GM23338 (cell line): ENCODE measurements at regions not wholly inside any gene's neighbourhood (a gene's known extent, or its start where the extent isn't known, plus 50 kb on each side); places are given as distances from the start of the nearest gene placed in this dataset.

ENCODE experiments used
- ATAC-seq: fragments of 200-7000 bp; cut with Tn5 transposase; 3 replicates; pipeline ENCODE4 v1.9.1; 2020
- DNase-seq: peaks from one replicate; pipeline ENCODE4 v3.0.0-alpha.2; 2015; ENCODE audit warnings: low spot score
- H2AFZ ChIP-seq: fragments of 200-600 bp; sonication (generic); 2 replicates; pipeline ENCODE4 v1.8.0; 2016; ENCODE audit warnings: antibody characterized with exemption, mild to moderate bottlenecking, moderate library complexity
- H3F3A ChIP-seq: fragments of 200-600 bp; sonication (generic); replicated peaks from 2 replicates; pipeline ENCODE4 v1.8.0; 2017; ENCODE audit warnings: antibody characterized with exemption, mixed run types, low read depth
- H3K27ac ChIP-seq: fragments of 200-600 bp; sonication (generic); 2 replicates; pipeline ENCODE4 v1.6.1; 2016; ENCODE audit warnings: low read depth
- H3K27me3 ChIP-seq: fragments of 200-600 bp; sonication (generic); 2 replicates; pipeline ENCODE4 v1.8.0; 2016; ENCODE audit warnings: mild to moderate bottlenecking, mixed run types, moderate library complexity; ENCODE audit not compliant: insufficient read depth
- H3K36me3 ChIP-seq: fragments of 200-600 bp; sonication (generic); 2 replicates; pipeline ENCODE4 v1.8.0; 2016; ENCODE audit warnings: mild to moderate bottlenecking; ENCODE audit not compliant: insufficient read depth
- H3K4me1 ChIP-seq: fragments of 200-600 bp; sonication (generic); 2 replicates; pipeline ENCODE4 v1.8.0; 2016; ENCODE audit warnings: mild to moderate bottlenecking, moderate library complexity; ENCODE audit not compliant: insufficient read depth
- H3K4me2 ChIP-seq: fragments of 200-600 bp; sonication (generic); 2 replicates; pipeline ENCODE4 v1.7.1; 2017; ENCODE audit warnings: mixed run types
- H3K4me3 ChIP-seq: fragments of 200-600 bp; sonication (generic); 2 replicates; pipeline ENCODE4 v1.6.1; 2016; ENCODE audit warnings: mixed run types
- H3K79me2 ChIP-seq: fragments of 200-600 bp; sonication (generic); replicated peaks from 2 replicates; pipeline ENCODE4 v1.8.0; 2017; ENCODE audit warnings: mild to moderate bottlenecking; ENCODE audit not compliant: insufficient read depth
- H3K9me2 ChIP-seq: fragments of 200-600 bp; sonication (generic); 2 replicates; pipeline ENCODE4 v1.8.0; 2017; ENCODE audit not compliant: insufficient read depth
- H4K20me1 ChIP-seq: fragments of 200-600 bp; sonication (generic); replicated peaks from 2 replicates; pipeline ENCODE4 v1.8.0; 2017; ENCODE audit warnings: mild to moderate bottlenecking; ENCODE audit not compliant: insufficient read depth
- H3K27ac Mint-ChIP-seq: 2 replicates; pipeline ENCODE4 v1.8.0; 2020; ENCODE audit warnings: inconsistent platforms, mild to moderate bottlenecking, moderate library complexity, mixed read lengths
- H3K27me3 Mint-ChIP-seq: 3 replicates; pipeline ENCODE4 v1.8.0; 2022; ENCODE audit warnings: low read depth, mild to moderate bottlenecking, moderate library complexity, mixed read lengths, inconsistent platforms; ENCODE audit not compliant: insufficient read depth, poor library complexity
- H3K36me3 Mint-ChIP-seq: 3 replicates; pipeline ENCODE4 v1.8.0; 2021; ENCODE audit warnings: low read depth, mild to moderate bottlenecking, inconsistent platforms, moderate library complexity, mixed read lengths
- H3K4me1 Mint-ChIP-seq: 3 replicates; pipeline ENCODE4 v1.8.0; 2020; ENCODE audit warnings: mild to moderate bottlenecking, inconsistent platforms, mixed read lengths
- H3K4me3 Mint-ChIP-seq: 3 replicates; pipeline ENCODE4 v1.8.0; 2021; ENCODE audit warnings: moderate library complexity, mild to moderate bottlenecking, inconsistent platforms, mixed read lengths
- H3K9me3 Mint-ChIP-seq: 3 replicates; pipeline ENCODE4 v1.8.0; 2020; ENCODE audit warnings: moderate library complexity, mild to moderate bottlenecking, inconsistent platforms, mixed read lengths
- CREB1 ChIP-seq: fragments of 250-450 bp; sonication (Bioruptor Pico); IDR thresholded peaks from 2 replicates; pipeline ENCODE4 v1.5.0; 2020; ENCODE audit warnings: low read depth, mild to moderate bottlenecking, moderate library complexity
- EZH2 ChIP-seq: fragments of 200-600 bp; sonication (generic); IDR thresholded peaks from one replicate; pipeline ENCODE4 v1.8.0; 2017; ENCODE audit warnings: antibody characterized with exemption, mild to moderate bottlenecking, low read depth; ENCODE audit not compliant: unreplicated experiment
- JUNB ChIP-seq: IDR thresholded peaks from one replicate; pipeline ENCODE4 v1.6.1; 2016; ENCODE audit warnings: antibody characterized with exemption; ENCODE audit not compliant: unreplicated experiment
- STAT1 ChIP-seq: IDR thresholded peaks from one replicate; pipeline ENCODE4 v1.6.1; 2016; ENCODE audit warnings: antibody characterized with exemption; ENCODE audit not compliant: unreplicated experiment
- ZNF114 ChIP-seq: fragments of 250-450 bp; sonication (Bioruptor Pico); IDR thresholded peaks from 2 replicates; pipeline ENCODE4 v1.5.0; 2020; ENCODE audit warnings: mild to moderate bottlenecking, moderate library complexity
- ZNF331 ChIP-seq: fragments of 250-450 bp; sonication (Bioruptor Pico); IDR thresholded peaks from 2 replicates; pipeline ENCODE4 v1.5.0; 2020; ENCODE audit warnings: low read depth, mild to moderate bottlenecking, moderate library complexity
- TF ChIP-seq, protein P1 (sequence below): fragments of 250-450 bp; sonication (Bioruptor Pico); IDR thresholded peaks from 2 replicates; pipeline ENCODE4 v1.5.0; 2020; ENCODE audit warnings: mild to moderate bottlenecking, moderate library complexity
- TF ChIP-seq, protein P2 (sequence below): IDR thresholded peaks from one replicate; pipeline ENCODE4 v1.6.1; 2018; ENCODE audit warnings: antibody characterized with exemption; ENCODE audit not compliant: unreplicated experiment

DNA sequence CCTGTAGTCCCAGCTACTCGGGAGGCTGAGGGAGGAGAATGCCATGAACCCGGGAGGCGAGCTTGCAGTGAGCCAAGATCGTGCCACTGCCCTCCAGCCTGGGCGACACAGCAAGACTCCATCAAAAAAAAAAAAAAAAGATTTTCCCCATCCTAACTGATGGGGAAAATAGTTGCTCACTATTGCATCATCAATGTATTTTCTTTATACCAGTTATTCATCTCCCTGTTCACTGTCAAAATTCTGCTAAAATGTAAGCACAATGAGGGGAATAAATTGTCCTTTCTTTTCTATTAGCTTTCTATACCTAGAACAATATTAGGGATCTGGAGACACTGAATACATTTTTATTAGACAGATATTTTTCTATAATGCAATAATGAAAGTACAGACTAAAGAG is 561.3 kb downstream of the CCER1 start:
- Histone ChIP-seq H3K36me3 (no peaks in the 10 kb centered on the region), H4K20me1 (no peaks in the 10 kb centered on the region), H3K27me3 (no peaks in the 10 kb centered on the region), H3F3A (no peaks in the 10 kb centered on the region), H3K27ac (no peak overlapping the region), H3K4me2 (no peak overlapping the region), H3K9me2 (no peaks in the 10 kb centered on the region), H3K79me2 (no peaks in the 10 kb centered on the region), H3K4me3 (no peak overlapping the region), H2AFZ (no peak overlapping the region), H3K4me1 (no peaks in the 10 kb centered on the region)
- Mint-ChIP-seq H3K27me3 (peaks cover 4% of the 10 kb centered on the region), H3K36me3 (no peaks in the 10 kb centered on the region), H3K4me3 (no peak overlapping the region), H3K27ac (no peak overlapping the region), H3K9me3 (peaks cover 9% of the 10 kb centered on the region; the same call in 2 of the 3 replicates), H3K4me1 (no peaks in the 10 kb centered on the region)
- no peak for ATAC-seq
- no peak for DNase-seq
- TF ChIP-seq, protein P1, sequence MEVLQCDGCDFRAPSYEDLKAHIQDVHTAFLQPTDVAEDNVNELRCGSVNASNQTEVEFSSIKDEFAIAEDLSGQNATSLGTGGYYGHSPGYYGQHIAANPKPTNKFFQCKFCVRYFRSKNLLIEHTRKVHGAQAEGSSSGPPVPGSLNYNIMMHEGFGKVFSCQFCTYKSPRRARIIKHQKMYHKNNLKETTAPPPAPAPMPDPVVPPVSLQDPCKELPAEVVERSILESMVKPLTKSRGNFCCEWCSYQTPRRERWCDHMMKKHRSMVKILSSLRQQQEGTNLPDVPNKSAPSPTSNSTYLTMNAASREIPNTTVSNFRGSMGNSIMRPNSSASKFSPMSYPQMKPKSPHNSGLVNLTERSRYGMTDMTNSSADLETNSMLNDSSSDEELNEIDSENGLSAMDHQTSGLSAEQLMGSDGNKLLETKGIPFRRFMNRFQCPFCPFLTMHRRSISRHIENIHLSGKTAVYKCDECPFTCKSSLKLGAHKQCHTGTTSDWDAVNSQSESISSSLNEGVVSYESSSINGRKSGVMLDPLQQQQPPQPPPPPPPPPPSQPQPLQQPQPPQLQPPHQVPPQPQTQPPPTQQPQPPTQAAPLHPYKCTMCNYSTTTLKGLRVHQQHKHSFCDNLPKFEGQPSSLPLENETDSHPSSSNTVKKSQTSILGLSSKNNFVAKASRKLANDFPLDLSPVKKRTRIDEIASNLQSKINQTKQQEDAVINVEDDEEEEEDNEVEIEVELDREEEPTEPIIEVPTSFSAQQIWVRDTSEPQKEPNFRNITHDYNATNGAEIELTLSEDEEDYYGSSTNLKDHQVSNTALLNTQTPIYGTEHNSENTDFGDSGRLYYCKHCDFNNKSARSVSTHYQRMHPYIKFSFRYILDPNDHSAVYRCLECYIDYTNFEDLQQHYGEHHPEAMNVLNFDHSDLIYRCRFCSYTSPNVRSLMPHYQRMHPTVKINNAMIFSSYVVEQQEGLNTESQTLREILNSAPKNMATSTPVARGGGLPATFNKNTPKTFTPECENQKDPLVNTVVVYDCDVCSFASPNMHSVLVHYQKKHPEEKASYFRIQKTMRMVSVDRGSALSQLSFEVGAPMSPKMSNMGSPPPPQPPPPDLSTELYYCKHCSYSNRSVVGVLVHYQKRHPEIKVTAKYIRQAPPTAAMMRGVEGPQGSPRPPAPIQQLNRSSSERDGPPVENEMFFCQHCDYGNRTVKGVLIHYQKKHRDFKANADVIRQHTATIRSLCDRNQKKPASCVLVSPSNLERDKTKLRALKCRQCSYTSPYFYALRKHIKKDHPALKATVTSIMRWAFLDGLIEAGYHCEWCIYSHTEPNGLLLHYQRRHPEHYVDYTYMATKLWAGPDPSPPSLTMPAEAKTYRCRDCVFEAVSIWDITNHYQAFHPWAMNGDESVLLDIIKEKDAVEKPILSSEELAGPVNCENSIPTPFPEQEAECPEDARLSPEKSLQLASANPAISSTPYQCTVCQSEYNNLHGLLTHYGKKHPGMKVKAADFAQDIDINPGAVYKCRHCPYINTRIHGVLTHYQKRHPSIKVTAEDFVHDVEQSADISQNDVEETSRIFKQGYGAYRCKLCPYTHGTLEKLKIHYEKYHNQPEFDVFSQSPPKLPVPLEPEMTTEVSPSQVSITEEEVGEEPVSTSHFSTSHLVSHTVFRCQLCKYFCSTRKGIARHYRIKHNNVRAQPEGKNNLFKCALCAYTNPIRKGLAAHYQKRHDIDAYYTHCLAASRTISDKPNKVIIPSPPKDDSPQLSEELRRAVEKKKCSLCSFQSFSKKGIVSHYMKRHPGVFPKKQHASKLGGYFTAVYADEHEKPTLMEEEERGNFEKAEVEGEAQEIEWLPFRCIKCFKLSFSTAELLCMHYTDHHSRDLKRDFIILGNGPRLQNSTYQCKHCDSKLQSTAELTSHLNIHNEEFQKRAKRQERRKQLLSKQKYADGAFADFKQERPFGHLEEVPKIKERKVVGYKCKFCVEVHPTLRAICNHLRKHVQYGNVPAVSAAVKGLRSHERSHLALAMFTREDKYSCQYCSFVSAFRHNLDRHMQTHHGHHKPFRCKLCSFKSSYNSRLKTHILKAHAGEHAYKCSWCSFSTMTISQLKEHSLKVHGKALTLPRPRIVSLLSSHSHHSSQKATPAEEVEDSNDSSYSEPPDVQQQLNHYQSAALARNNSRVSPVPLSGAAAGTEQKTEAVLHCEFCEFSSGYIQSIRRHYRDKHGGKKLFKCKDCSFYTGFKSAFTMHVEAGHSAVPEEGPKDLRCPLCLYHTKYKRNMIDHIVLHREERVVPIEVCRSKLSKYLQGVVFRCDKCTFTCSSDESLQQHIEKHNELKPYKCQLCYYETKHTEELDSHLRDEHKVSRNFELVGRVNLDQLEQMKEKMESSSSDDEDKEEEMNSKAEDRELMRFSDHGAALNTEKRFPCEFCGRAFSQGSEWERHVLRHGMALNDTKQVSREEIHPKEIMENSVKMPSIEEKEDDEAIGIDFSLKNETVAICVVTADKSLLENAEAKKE = no peak
- TF ChIP-seq ZNF114 (CRISPR knock-in tag) = no peak
- no peak for TF ChIP-seq EZH2
- TF ChIP-seq, protein P2, sequence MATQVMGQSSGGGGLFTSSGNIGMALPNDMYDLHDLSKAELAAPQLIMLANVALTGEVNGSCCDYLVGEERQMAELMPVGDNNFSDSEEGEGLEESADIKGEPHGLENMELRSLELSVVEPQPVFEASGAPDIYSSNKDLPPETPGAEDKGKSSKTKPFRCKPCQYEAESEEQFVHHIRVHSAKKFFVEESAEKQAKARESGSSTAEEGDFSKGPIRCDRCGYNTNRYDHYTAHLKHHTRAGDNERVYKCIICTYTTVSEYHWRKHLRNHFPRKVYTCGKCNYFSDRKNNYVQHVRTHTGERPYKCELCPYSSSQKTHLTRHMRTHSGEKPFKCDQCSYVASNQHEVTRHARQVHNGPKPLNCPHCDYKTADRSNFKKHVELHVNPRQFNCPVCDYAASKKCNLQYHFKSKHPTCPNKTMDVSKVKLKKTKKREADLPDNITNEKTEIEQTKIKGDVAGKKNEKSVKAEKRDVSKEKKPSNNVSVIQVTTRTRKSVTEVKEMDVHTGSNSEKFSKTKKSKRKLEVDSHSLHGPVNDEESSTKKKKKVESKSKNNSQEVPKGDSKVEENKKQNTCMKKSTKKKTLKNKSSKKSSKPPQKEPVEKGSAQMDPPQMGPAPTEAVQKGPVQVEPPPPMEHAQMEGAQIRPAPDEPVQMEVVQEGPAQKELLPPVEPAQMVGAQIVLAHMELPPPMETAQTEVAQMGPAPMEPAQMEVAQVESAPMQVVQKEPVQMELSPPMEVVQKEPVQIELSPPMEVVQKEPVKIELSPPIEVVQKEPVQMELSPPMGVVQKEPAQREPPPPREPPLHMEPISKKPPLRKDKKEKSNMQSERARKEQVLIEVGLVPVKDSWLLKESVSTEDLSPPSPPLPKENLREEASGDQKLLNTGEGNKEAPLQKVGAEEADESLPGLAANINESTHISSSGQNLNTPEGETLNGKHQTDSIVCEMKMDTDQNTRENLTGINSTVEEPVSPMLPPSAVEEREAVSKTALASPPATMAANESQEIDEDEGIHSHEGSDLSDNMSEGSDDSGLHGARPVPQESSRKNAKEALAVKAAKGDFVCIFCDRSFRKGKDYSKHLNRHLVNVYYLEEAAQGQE = no peak
- no peak for TF ChIP-seq ZNF331
- TF ChIP-seq JUNB = no peak
- no peak for TF ChIP-seq CREB1 (CRISPR knock-in tag)
- no peak for TF ChIP-seq STAT1
